Activated CD8-positive, alpha-beta memory T cell treated with anti-CD3 and anti-CD28 coated beads, Interleukin-2, amount 50 U/mL, for 24 hours (primary cell): ENCODE measurements at regions not wholly inside any gene's neighbourhood (a gene's known extent, or its start where the extent isn't known, plus 50 kb on each side); places are given as distances from the start of the nearest gene placed in this dataset.
"Not testable (repeated sequence)": the region's sequence is repeated elsewhere in the genome, so short reads cannot be mapped to it uniquely, and the experiment has no call there.

Experiments
- DNase-seq: peaks from one replicate; pipeline ENCODE4 v3.0.0-alpha.2; 2020; ENCODE audit errors: extremely low read depth

DNA sequence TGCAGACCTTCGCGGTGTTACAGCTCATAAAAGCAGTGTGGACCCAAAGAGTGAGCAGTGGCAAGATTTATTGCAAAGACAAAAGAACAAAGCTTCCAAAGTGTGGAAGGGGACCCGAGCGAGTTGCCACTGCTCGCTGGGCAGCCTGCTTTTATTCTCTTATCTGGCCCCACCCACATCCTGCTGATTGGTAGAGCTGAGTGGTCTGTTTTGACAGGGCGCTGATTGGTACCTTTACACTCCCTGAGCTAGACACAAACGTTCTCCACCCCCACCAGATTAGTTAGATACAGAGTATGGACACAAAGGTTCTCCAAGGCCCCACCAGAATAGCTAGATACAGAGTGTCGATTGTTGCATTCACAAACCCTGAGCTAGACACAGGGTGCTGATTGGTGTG, 156.2 kb upstream of the GIMD1 start:
- DNase-seq, result not testable (repeated sequence)

- DNase-seq, result no peak
These were observed 154.3 kb upstream of the GIMD1 start for GRCh38 chr4:106522839-106523238.

- no peak for DNase-seq
These were observed 144.1 kb upstream of the GIMD1 start for GRCh38 chr4:106512706-106513105.

- no peak for DNase-seq
These were observed 138.9 kb upstream of the GIMD1 start for GRCh38 chr4:106507440-106507839.

DNA sequence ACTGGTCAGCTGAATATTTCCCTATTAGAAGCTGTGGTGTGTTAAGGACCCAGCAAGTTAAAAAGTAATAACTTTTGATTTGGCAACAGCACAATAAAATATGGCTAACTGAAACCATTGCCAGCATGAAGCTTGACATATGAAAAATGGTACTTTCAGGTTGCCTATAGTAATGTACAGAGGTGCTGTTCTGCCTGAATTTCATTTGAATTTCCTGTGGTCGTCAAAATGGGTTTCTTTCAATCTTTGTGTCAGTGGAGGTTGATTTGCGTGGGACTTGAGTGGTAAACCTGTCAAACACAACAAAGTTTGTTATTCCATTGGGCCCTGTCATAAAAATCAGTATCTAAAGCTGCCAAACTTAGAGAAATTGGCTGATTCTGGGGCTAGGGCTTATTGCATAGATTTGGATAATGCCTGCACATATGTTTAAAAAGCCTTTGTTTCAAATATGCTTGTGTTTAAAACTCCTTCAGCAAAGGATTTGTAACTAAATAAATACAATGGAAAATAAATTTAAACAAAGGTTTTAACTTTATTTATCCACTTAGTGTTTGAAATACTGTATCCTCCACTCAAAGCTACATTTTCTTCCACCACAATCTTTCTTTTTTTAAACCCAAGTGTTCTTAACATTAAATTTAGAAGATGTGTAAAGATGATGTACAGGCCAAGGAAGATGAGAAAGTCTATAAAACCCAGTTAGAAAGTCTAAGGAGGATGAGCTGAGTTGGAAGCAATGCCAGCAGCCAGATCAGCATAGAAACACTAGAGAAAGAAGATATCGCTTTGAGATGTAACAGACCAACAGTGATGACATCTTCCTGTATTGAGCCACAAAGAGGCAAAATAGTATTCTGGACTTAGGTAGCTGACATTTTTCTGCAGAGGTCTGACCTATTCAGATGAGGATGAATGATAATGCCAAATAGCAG, 134.8 kb upstream of the GIMD1 start:
- no peak for DNase-seq

GRCh38 chr4:106502106-106502699, 133.6 kb upstream of the GIMD1 start:
- peak; percentile 1 for DNase-seq

GRCh38 chr4:106497271-106497670, 128.7 kb upstream of the GIMD1 start:
- no peak for DNase-seq

DNA sequence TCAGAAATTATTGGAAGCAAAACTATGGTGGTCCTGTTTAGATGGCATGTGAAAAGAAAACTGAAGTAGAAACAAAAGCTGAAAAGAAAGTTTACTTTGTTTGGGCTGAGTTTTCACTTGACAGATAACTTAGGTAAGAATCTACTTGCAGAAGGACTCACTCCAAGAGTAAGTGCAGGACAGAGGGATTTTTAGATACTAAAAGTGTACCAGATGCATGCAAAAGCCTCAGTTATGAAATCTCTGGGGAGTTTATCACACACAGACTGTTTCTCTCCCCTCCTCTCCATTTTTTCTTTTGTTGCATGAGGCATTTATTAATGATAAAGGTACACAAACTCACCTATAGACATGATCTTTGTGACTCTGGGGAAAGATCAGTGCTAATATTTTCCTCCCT, 127.5 kb upstream of the GIMD1 start:
- no peak for DNase-seq

DNA sequence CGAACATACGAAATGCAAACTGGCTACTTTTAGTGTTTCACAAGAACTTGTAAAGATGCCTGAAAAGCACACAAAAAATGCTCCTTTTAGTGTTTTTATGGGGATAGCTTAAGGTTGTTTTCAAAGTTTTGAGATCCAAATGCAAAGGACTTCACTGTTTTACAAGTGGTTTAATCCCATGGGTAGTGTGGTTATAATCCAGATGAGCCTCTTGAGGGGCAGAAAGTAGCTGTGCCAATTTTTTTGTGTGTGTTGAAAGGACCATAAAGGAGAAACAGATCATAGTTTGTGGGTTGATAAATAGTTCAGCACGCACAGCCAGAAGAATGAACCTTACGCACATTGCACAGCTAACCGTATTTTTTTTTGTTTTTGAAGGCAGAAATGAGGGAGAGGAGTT, 126.9 kb upstream of the GIMD1 start:
- DNase-seq, result no peak

DNA sequence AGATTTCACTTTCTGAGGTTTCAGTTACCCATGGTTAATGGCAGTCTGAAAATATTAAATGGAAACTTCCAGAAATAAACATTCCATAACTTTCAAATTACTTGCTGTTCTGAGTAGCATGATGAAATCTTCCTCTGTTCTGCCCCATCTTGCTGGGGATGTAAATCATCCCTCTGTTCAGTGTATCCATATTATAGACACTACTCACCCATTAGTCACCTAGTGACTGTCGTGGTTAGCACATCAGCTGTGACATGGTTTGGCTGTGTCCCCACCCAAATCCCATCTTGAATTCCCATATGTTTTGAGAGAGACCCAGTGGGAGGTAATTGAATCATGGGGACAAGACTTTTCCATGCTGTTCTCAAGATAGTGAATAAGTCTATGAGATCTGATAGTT, 125.5 kb upstream of the GIMD1 start:
- no peak for DNase-seq

DNA sequence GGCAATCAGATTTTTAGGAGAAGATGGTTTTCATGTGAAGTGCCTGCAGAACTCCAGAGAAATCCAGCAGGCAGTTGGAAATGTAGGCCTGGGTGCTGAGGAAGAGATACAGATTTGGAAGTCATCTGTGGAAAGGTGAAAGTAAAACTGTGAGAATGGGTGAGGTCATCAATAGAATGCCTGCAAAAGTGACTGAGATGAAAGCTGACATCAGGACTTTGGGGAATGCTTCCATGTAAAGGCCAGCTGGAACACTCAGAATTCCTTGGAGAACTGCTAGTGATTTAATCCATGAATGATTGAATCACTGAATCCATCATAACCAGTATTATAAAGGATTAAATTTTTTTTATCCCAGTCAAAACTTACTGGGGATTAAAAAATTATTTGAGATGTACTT, 124.5 kb upstream of the GIMD1 start:
- no peak for DNase-seq

DNA sequence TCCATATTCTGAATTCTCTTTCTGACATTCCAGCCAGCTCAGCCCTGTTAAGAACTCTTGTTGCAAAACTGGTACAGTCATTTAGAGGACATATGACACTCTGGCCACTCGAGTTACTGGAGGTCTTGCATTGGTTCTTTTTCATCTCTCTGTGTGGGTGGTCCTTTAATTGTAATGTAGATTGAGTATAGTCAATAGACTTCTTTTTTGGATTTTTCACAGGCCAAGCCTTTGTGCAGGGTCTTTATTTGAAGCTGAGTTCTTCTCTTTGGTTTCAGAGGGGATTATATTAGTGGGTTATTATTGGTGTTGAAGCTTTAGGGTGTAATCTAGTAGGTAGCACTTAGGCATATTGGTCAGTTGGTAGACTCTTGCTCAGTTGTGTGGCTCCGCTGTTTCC, 118.0 kb upstream of the GIMD1 start:
- DNase-seq, result no peak

DNA sequence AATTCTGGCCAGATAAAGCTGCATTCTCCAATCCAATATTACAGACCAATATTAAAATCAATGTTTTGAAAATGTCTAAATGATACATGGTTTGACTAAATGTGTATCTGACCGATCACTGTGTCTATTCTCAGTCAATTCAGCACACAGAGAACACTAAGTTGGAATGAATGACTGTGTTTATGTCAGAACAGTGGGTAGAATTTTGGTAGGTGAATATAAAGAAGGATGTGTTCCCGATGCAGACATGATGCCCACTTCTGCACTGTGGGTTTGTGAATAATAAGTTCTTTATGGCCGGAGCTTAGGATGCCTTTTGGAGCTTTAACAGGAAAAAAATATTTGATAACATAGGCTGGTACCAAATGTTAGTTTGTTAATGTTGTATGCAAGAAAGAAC, 113.2 kb upstream of the GIMD1 start:
- DNase-seq, result no peak

- DNase-seq, result no peak
These were observed 109.6 kb upstream of the GIMD1 start for GRCh38 chr4:106478152-106478551.

- no peak for DNase-seq
These were observed 108.2 kb upstream of the GIMD1 start for GRCh38 chr4:106476741-106477140.

GRCh38 chr4:106473515-106473914, 104.9 kb upstream of the GIMD1 start:
- no peak for DNase-seq

GRCh38 chr4:106471151-106471550, 102.6 kb upstream of the GIMD1 start:
- DNase-seq, result no peak

DNA sequence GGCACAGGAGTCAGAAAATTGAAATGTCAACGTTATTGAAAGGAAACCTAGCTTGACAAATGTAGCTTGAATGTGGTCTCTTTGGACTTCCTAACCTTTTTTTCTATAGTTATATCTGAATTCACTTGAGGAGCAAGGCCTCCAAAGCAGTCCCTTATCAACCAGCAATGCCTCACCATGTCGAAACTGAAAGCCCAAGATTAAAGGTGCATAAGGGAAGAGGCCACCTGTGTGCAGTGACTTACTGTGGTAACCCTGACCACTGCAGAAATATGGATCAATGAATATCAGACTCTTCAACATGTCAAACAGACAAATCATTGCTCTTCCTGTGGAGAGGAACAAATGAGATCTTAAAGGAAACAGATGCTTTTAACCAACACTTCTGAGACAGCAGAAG, 95.0 kb upstream of the GIMD1 start:
- DNase-seq, result no peak

DNA sequence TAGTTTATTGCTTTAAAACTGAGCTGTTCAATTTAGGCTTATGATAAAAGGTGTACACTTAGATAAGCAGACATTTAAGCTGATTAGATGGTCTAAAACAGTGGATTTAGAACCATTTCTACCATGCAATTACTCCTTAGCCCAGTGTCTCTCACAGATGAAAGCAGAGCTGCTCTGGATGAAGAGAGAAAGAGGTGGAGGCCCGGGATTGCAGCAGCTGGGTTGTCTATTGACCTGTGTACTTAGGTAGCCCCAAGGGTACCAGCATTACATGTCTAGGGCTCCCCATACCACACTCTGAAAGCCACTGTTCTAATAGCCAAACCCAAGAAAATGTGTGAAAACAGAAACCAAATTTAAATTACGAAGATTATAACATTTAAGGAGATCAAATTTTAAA, 86.0 kb upstream of the GIMD1 start:
- DNase-seq, result no peak

DNA sequence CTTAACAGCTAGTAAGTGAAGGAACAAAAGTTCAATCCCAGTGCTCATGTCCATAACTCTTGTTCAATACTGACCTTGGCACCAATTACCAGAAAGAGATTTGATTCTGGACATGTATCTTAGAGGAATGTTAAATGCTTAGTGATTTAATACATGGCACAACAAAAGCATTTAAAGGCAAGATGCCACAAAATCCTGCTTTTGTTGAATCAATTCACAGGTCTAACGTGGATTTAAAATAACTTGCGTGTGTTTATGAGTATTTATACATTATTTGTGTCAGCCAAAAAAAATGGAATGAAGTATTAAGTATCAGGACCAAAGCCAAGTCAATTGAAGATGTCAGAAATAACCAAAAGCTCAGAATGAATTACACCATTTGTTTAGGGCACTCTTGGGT, 85.4 kb upstream of the GIMD1 start:
- DNase-seq, result no peak

- DNase-seq, result no peak
These were observed 82.5 kb upstream of the GIMD1 start for GRCh38 chr4:106451091-106451490.

GRCh38 chr4:106450249-106450648, 81.7 kb upstream of the GIMD1 start:
- no peak for DNase-seq

GRCh38 chr4:106444557-106444956, 76.0 kb upstream of the GIMD1 start:
- DNase-seq, result no peak
